Upper lobe of left lung (tissue), 4 donors: ENCODE measurements at regions not wholly inside any gene's neighbourhood (a gene's known extent, or its start where the extent isn't known, plus 50 kb on each side); places are given as distances from the start of the nearest gene placed in this dataset.

Experiments
- EP300 ChIP-seq, 4 donors: sonication (generic); formaldehyde crosslinking; IDR thresholded peaks; one replicate each; pipeline ENCODE4 v1.5.1; 2017; ENCODE audit warnings: antibody characterized with exemption in 4 of 4, control low read depth in 2 of 4
- POLR2A ChIP-seq, 4 donors: fragments of 450-650 bp; IDR thresholded peaks; one replicate each; pipeline ENCODE4 v1.5.1; 2016 to 2017; ENCODE audit warnings: antibody characterized with exemption in 4 of 4, mild to moderate bottlenecking in 2 of 4
- TF ChIP-seq, protein P1 (sequence below), 6 experiments: fragments of 450-650 bp in 4 of 6; fragments of 200-600 bp in 2 of 6; sonication (generic) in 2 of 6; IDR thresholded peaks; one replicate each; pipeline ENCODE4 v1.5.1; 2016 to 2019; ENCODE audit warnings: antibody characterized with exemption in 6 of 6

DNA sequence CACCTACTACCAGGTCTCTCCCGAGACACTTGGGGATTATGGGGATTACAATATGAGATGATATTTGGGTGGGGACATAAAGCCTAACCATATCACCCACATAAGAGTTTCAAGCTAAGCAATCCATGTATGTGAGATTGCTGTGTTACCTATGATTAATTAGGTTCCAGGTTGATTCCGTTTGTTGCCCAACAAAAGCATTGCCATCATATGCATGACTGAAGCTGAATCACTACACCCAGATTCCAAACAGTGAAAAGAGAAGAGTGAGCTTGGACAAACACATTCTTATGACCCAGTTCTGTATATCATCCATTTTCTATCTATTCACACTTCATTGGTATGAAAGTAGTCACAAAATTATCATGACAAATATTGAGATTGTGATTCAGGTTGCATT, 952.5 kb upstream of the MAN1A1 start:
- TF ChIP-seq, protein P1, sequence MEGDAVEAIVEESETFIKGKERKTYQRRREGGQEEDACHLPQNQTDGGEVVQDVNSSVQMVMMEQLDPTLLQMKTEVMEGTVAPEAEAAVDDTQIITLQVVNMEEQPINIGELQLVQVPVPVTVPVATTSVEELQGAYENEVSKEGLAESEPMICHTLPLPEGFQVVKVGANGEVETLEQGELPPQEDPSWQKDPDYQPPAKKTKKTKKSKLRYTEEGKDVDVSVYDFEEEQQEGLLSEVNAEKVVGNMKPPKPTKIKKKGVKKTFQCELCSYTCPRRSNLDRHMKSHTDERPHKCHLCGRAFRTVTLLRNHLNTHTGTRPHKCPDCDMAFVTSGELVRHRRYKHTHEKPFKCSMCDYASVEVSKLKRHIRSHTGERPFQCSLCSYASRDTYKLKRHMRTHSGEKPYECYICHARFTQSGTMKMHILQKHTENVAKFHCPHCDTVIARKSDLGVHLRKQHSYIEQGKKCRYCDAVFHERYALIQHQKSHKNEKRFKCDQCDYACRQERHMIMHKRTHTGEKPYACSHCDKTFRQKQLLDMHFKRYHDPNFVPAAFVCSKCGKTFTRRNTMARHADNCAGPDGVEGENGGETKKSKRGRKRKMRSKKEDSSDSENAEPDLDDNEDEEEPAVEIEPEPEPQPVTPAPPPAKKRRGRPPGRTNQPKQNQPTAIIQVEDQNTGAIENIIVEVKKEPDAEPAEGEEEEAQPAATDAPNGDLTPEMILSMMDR (IDR thresholded peaks at IDR 0.05), result no peak
- no peak for TF ChIP-seq POLR2A (IDR thresholded peaks at IDR 0.05)
- TF ChIP-seq EP300 (IDR thresholded peaks at IDR 0.05), result no peak
